MM.1S (cell line): ENCODE measurements at regions not wholly inside any gene's neighbourhood (a gene's known extent, or its start where the extent isn't known, plus 50 kb on each side); places are given as distances from the start of the nearest gene placed in this dataset.

Experiments
- DNase-seq: peaks from one replicate; pipeline ENCODE4 v3.0.0-alpha.2; 2015
- H2AFZ ChIP-seq: fragments of 300-600 bp; sonication (generic); 2 replicates; pipeline ENCODE4 v1.6.0; 2016; ENCODE audit warnings: antibody characterized with exemption, low read length
- H3F3A ChIP-seq: fragments of 300-600 bp; sonication (generic); 2 replicates; pipeline ENCODE4 v1.6.1; 2016; ENCODE audit warnings: mild to moderate bottlenecking, antibody characterized with exemption, low read length, moderate library complexity, mixed read lengths; ENCODE audit not compliant: insufficient read depth
- H3K27ac ChIP-seq: fragments of 300-600 bp; sonication (generic); 2 replicates; pipeline ENCODE4 v1.5.1; 2016; ENCODE audit warnings: mild to moderate bottlenecking, low read length
- H3K27me3 ChIP-seq: fragments of 300-600 bp; sonication (generic); replicated peaks from 2 replicates; pipeline ENCODE4 v1.6.0; 2016; ENCODE audit warnings: low read length; ENCODE audit not compliant: insufficient read depth
- H3K36me3 ChIP-seq: fragments of 300-600 bp; sonication (generic); replicated peaks from 2 replicates; pipeline ENCODE4 v1.6.1; 2016; ENCODE audit warnings: mild to moderate bottlenecking, low read length, mixed read lengths; ENCODE audit not compliant: insufficient read depth
- H3K4me1 ChIP-seq: fragments of 300-600 bp; sonication (generic); 2 replicates; pipeline ENCODE4 v1.6.1; 2016; ENCODE audit warnings: low read length, mixed read lengths
- H3K4me2 ChIP-seq: fragments of 300-600 bp; sonication (generic); 2 replicates; pipeline ENCODE4 v1.6.0; 2016; ENCODE audit warnings: low read depth, low read length
- H3K4me3 ChIP-seq: fragments of 300-600 bp; sonication (generic); 2 replicates; pipeline ENCODE4 v1.5.1; 2016; ENCODE audit warnings: low read length, mixed read lengths
- H3K79me2 ChIP-seq: fragments of 300-600 bp; sonication (generic); 2 replicates; pipeline ENCODE4 v1.6.1; 2016; ENCODE audit warnings: mixed run types, low read length, mixed read lengths
- H3K9ac ChIP-seq: fragments of 300-600 bp; sonication (generic); 2 replicates; pipeline ENCODE4 v1.6.1; 2016; ENCODE audit warnings: low read length, mixed read lengths
- H3K9me2 ChIP-seq: fragments of 300-600 bp; sonication (generic); replicated peaks from 2 replicates; pipeline ENCODE4 v1.6.1; 2016; ENCODE audit warnings: mild to moderate bottlenecking, low read length, mixed read lengths; ENCODE audit not compliant: insufficient read depth
- H3K9me3 ChIP-seq: fragments of 300-600 bp; sonication (generic); replicated peaks from 2 replicates; pipeline ENCODE4 v1.6.1; 2016; ENCODE audit warnings: mild to moderate bottlenecking, low read length, mixed read lengths; ENCODE audit not compliant: insufficient read depth
- H4K20me1 ChIP-seq: fragments of 300-600 bp; sonication (generic); 2 replicates; pipeline ENCODE4 v1.6.1; 2016; ENCODE audit warnings: mild to moderate bottlenecking, low read length, moderate library complexity, mixed read lengths; ENCODE audit not compliant: insufficient read depth
- EZH2 ChIP-seq: fragments of 300-600 bp; sonication (generic); optimal IDR thresholded peaks from 2 replicates; pipeline ENCODE3; 2017; ENCODE audit warnings: low read depth, mild to moderate bottlenecking, antibody characterized with exemption, low read length, mixed read lengths
- EZH2phosphoT487 ChIP-seq: fragments of 300-600 bp; sonication (generic); IDR thresholded peaks from 2 replicates; pipeline ENCODE4 v1.6.1; 2018; ENCODE audit warnings: antibody characterized with exemption, low read length
- TF ChIP-seq, protein P1 (sequence below): fragments of 300-600 bp; sonication (generic); IDR thresholded peaks from 2 replicates; pipeline ENCODE4 v1.5.1; 2016; ENCODE audit warnings: antibody characterized with exemption, low read length, mixed read lengths

DNA sequence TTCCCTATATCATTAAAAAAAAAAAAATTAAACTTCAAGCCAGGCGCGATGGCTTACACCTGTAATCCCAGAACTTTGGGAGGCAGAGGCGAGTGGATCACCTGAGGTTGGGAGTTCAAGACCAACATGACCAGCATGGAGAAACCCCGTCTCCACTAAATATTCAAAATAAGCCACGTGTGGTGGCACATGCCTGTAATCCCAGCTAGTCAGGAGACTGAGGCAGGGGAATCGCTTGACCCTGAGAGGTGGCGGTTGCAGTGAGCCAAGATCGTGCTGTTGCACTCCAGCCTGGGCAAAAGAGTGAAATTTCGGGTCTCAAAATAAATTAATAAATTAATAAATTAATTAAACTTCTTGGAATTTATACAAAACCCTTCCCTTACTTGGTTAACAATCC lies 358.6 kb upstream of the CDH9 start:
- H3K4me1 ChIP-seq: no peaks in the 10 kb centered on the region
- H3K9me2 ChIP-seq: no peaks in the 10 kb centered on the region
- H2AFZ ChIP-seq: no peak overlapping the region
- H3K27ac ChIP-seq: no peak overlapping the region
- H3K36me3 ChIP-seq: no peaks in the 10 kb centered on the region
- no peaks in the 10 kb centered on the region for H3K27me3 ChIP-seq
- no peaks in the 10 kb centered on the region for H3K9me3 ChIP-seq
- H3K4me3 ChIP-seq: no peak overlapping the region
- no peaks in the 10 kb centered on the region for H4K20me1 ChIP-seq
- H3F3A ChIP-seq: no peaks in the 10 kb centered on the region
- H3K4me2 ChIP-seq: no peak overlapping the region
- DNase-seq: no peak
- TF ChIP-seq EZH2 (no peak), EZH2phosphoT487 (no peak)
- TF ChIP-seq, protein P1, sequence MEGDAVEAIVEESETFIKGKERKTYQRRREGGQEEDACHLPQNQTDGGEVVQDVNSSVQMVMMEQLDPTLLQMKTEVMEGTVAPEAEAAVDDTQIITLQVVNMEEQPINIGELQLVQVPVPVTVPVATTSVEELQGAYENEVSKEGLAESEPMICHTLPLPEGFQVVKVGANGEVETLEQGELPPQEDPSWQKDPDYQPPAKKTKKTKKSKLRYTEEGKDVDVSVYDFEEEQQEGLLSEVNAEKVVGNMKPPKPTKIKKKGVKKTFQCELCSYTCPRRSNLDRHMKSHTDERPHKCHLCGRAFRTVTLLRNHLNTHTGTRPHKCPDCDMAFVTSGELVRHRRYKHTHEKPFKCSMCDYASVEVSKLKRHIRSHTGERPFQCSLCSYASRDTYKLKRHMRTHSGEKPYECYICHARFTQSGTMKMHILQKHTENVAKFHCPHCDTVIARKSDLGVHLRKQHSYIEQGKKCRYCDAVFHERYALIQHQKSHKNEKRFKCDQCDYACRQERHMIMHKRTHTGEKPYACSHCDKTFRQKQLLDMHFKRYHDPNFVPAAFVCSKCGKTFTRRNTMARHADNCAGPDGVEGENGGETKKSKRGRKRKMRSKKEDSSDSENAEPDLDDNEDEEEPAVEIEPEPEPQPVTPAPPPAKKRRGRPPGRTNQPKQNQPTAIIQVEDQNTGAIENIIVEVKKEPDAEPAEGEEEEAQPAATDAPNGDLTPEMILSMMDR: no peak
- no peak overlapping the region for H3K9ac ChIP-seq
- no peaks in the 10 kb centered on the region for H3K79me2 ChIP-seq

DNA sequence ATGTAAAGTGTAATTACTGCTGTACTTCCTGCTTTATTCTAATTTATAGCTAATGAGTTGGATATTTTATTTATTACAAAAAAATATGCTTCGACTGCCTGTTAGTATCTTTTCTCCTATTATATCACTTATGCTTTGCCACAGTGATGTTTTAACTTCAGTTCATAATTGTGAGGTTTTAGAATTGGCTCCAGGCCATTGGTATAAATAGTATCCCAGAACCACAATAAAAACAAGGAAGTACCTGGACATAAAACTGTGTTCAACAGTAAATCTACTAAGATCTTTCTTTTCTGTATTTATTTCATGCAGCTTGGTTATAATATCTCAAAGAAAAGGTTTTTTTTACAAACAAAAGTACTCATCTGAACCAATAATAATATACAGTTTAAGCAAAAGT lies 354.3 kb upstream of the CDH9 start:
- no peak overlapping the region for H3K4me2 ChIP-seq
- no peaks in the 10 kb centered on the region for H3K79me2 ChIP-seq
- no peak for DNase-seq
- no peak overlapping the region for H2AFZ ChIP-seq
- H3K27me3 ChIP-seq: no peaks in the 10 kb centered on the region
- no peaks in the 10 kb centered on the region for H3K36me3 ChIP-seq
- H4K20me1 ChIP-seq: no peaks in the 10 kb centered on the region
- no peaks in the 10 kb centered on the region for H3K9me2 ChIP-seq
- no peak overlapping the region for H3K9ac ChIP-seq
- no peaks in the 10 kb centered on the region for H3K9me3 ChIP-seq
- H3K27ac ChIP-seq: no peak overlapping the region
- no peaks in the 10 kb centered on the region for H3F3A ChIP-seq
- no peaks in the 10 kb centered on the region for H3K4me1 ChIP-seq
- no peak overlapping the region for H3K4me3 ChIP-seq
- TF ChIP-seq EZH2: no peak
- TF ChIP-seq EZH2phosphoT487: no peak
- TF ChIP-seq, protein P1: no peak

DNA sequence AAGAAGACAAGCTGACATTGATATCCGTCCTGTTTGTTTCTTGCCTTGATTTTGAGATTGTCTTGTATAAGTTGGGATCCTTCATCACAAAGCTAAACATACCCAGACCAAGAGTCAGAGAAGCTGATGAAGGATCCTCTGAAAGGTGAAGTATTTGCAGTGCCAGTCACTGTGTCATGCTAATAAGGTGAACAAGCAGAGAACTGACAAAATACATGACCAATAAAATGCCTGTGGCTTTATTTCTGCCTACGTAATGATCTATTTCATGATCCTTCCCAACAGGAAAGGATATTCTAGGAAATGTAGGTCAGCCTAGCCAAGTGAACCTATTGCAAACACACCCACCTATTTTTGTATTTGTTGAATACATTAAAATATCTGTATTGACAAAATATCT lies 351.3 kb upstream of the CDH9 start:
- Histone ChIP-seq H3K9me3 (no peaks in the 10 kb centered on the region), H3K36me3 (no peaks in the 10 kb centered on the region), H3K9ac (no peak overlapping the region), H2AFZ (no peak overlapping the region), H3K9me2 (no peaks in the 10 kb centered on the region), H3F3A (no peaks in the 10 kb centered on the region), H3K4me2 (no peak overlapping the region), H4K20me1 (no peaks in the 10 kb centered on the region), H3K79me2 (no peaks in the 10 kb centered on the region), H3K27me3 (no peaks in the 10 kb centered on the region), H3K27ac (no peak overlapping the region), H3K4me3 (no peak overlapping the region), H3K4me1 (no peaks in the 10 kb centered on the region)
- TF ChIP-seq EZH2phosphoT487 (no peak), EZH2 (no peak)
- TF ChIP-seq, protein P1: no peak
- DNase-seq: no peak
